ENCODE measurements at regions not wholly inside any gene's neighbourhood (a gene's known extent, or its start where the extent isn't known, plus 50 kb on each side); places are given as distances from the start of the nearest gene placed in this dataset.

GRCh38 chr10:47156873-47157272, 143.1 kb upstream of the GDF10 start:
- ChIA-PET POLR2A (no interaction called here), CTCF (interaction anchor here (1.2 kb wide), 1 partner anchor 112 kb away, joined by 3 read pairs; no protein-coding TSS in a partner anchor)
- Histone ChIP-seq H3K4me1 (ENCODE audit: control insufficient read depth, insufficient read depth, low read length) (no peaks in the 10 kb centered on the region), H3K27ac (ENCODE audit: extremely low read depth, low read depth, low read length) (no peak overlapping the region), H3K36me3 (ENCODE audit: control insufficient read depth in 2 of 2, insufficient read depth in 1 of 2, low read length in 2 of 2) (no peaks in the 10 kb centered on the region), H3K9me3 (ENCODE audit: control insufficient read depth, insufficient read depth, low read depth, low read length) (no peaks in the 10 kb centered on the region), H3K4me3 (ENCODE audit: low read depth, low read length) (no peak overlapping the region)
- TF ChIP-seq ZSCAN4 (tag by site-specific recombination; IDR thresholded peaks at IDR 0.05) = no peak
- TF ChIP-seq ZNF37A (tag by site-specific recombination; IDR thresholded peaks at IDR 0.05) = no peak
- TF ChIP-seq ZNF398 (tag by site-specific recombination; IDR thresholded peaks at IDR 0.05) = no peak
- TF ChIP-seq ZNF626 (tag by site-specific recombination; IDR thresholded peaks at IDR 0.05) = no peak
- TF ChIP-seq SCRT1 (tag by site-specific recombination; IDR thresholded peaks at IDR 0.05; ENCODE audit: borderline replicate concordance) = no peak
- TF ChIP-seq ZNF585B (tag by site-specific recombination; IDR thresholded peaks at IDR 0.05) = no peak
- TF ChIP-seq ZNF366 (tag by site-specific recombination; conservative IDR thresholded peaks at IDR 0.05) = no peak
- TF ChIP-seq MEIS1 (CRISPR knock-in tag; IDR thresholded peaks at IDR 0.05; ENCODE audit: borderline replicate concordance) = no peak
- no peak for TF ChIP-seq ZNF239 (tag by site-specific recombination; IDR thresholded peaks at IDR 0.05)
- TF ChIP-seq ZNF610 (tag by site-specific recombination; IDR thresholded peaks at IDR 0.05; ENCODE audit: borderline replicate concordance) = no peak
- no peak for TF ChIP-seq ZNF121 (tag by site-specific recombination; IDR thresholded peaks at IDR 0.05)
- TF ChIP-seq ZNF791 (tag by site-specific recombination; IDR thresholded peaks at IDR 0.05) = no peak
- no peak for TF ChIP-seq ZNF645 (tag by site-specific recombination; IDR thresholded peaks at IDR 0.05)
- no peak for TF ChIP-seq ZNF449 (tag by site-specific recombination; IDR thresholded peaks at IDR 0.05)
- no peak for TF ChIP-seq ZNF433 (tag by site-specific recombination; IDR thresholded peaks at IDR 0.05; ENCODE audit: low read depth)
- no peak for TF ChIP-seq ZNF792 (tag by site-specific recombination; IDR thresholded peaks at IDR 0.05)
- TF ChIP-seq ZFHX2 (tag by site-specific recombination; conservative IDR thresholded peaks at IDR 0.05) = no peak
- TF ChIP-seq ZSCAN16 (tag by site-specific recombination; IDR thresholded peaks at IDR 0.05) = no peak
- no peak for TF ChIP-seq ZNF416 (tag by site-specific recombination; IDR thresholded peaks at IDR 0.05)
- no peak for TF ChIP-seq PBX3 (CRISPR knock-in tag; IDR thresholded peaks at IDR 0.05)

Data from HEK293 (cell line).